ENCODE measurements at regions not wholly inside any gene's neighbourhood (a gene's known extent, or its start where the extent isn't known, plus 50 kb on each side); places are given as distances from the start of the nearest gene placed in this dataset.

DNA sequence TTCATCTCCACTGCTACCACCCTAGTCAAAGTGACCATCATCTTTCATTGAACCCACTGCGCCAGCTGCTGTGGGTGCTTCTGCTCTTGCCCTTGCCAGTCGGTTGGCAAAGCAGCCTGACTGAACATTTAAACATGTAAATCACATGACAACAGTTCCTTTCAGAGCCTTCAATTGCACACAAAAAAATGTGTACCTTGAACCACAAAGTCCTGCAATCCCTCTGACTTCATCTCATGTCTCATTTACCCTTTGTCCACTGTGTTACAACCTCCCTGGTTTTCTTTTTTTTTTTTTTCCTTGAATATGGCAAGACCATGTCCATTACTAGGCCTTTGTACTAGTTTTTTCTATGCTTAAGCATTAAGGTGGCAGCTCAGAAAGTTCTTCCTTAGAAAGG lies 183.5 kb downstream of the GBA3 start:
- TF ChIP-seq, protein P1, sequence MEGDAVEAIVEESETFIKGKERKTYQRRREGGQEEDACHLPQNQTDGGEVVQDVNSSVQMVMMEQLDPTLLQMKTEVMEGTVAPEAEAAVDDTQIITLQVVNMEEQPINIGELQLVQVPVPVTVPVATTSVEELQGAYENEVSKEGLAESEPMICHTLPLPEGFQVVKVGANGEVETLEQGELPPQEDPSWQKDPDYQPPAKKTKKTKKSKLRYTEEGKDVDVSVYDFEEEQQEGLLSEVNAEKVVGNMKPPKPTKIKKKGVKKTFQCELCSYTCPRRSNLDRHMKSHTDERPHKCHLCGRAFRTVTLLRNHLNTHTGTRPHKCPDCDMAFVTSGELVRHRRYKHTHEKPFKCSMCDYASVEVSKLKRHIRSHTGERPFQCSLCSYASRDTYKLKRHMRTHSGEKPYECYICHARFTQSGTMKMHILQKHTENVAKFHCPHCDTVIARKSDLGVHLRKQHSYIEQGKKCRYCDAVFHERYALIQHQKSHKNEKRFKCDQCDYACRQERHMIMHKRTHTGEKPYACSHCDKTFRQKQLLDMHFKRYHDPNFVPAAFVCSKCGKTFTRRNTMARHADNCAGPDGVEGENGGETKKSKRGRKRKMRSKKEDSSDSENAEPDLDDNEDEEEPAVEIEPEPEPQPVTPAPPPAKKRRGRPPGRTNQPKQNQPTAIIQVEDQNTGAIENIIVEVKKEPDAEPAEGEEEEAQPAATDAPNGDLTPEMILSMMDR (IDR thresholded peaks at IDR 0.05; ENCODE audit: low read depth, low read length): no peak
- H3K4me3 ChIP-seq (ENCODE audit: low read depth, low read length): no peak overlapping the region

GRCh38 chr4:22875587-22876257 lies 183.0 kb downstream of the GBA3 start:
- TF ChIP-seq, protein P1 (IDR thresholded peaks at IDR 0.05; ENCODE audit: low read depth, low read length): no peak
- H3K4me3 ChIP-seq (ENCODE audit: low read depth, low read length): no peak overlapping the region

GRCh38 chr4:22874334-22874912 lies 181.7 kb downstream of the GBA3 start:
- H3K4me3 ChIP-seq (ENCODE audit: low read depth, low read length): no peak overlapping the region
- TF ChIP-seq, protein P1 (IDR thresholded peaks at IDR 0.05; ENCODE audit: low read depth, low read length): no peak

DNA sequence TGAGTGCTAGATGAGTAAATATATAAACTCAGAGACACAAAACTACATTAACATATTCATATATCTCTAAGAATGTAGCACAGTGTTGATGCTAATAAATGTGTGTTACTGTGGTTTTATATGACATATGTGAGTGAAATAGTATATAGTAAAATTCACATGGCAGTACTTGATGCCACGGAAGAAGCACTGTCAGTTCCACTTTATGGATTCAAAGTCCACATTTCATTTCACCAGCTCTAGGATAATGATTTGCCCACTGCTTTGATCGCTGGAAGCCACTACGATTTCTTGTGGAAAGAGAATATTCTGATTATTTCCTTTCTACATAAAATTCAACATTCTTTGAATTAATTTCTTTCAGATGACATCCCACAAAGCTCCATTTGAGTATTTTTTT lies 181.2 kb downstream of the GBA3 start:
- H3K4me3 ChIP-seq (ENCODE audit: low read depth, low read length): no peak overlapping the region
- TF ChIP-seq, protein P1 (IDR thresholded peaks at IDR 0.05; ENCODE audit: low read depth, low read length): no peak

GRCh38 chr4:22870847-22871449 lies 178.2 kb downstream of the GBA3 start:
- TF ChIP-seq, protein P1 (IDR thresholded peaks at IDR 0.05; ENCODE audit: low read depth, low read length): no peak
- no peak overlapping the region for H3K4me3 ChIP-seq (ENCODE audit: low read depth, low read length)

DNA sequence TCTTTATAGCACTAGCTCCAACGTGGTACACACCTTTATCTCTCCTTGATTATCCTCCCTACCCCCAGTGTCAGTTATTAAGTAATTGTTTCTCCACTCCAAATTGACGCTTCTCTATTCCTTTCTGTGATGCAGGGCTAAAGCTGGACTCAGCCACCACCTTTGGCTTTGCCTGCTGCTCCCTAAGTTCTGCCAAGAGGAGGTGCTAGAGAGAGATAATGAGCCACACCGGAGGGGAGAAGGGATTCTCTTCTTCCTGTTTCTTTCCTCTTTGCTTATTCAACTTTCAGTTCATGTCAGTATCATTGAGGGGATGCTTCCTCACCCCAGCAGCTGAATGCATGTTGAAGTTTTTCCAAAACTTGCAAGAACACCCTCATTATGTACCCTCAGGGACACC lies 176.5 kb downstream of the GBA3 start:
- TF ChIP-seq, protein P1 (IDR thresholded peaks at IDR 0.05; ENCODE audit: low read depth, low read length): no peak
- no peak overlapping the region for H3K4me3 ChIP-seq (ENCODE audit: low read depth, low read length)
